Hematopoietic multipotent progenitor cell treated with erythropoietin and hydrocortisone succinate and interleukin-3 and kit ligand, for 6 days (in vitro differentiated cells): ENCODE measurements at regions not wholly inside any gene's neighbourhood (a gene's known extent, or its start where the extent isn't known, plus 50 kb on each side); places are given as distances from the start of the nearest gene placed in this dataset.
"Not testable (repeated sequence)": the region's sequence is repeated elsewhere in the genome, so short reads cannot be mapped to it uniquely, and the experiment has no call there.

Source experiments
- DNase-seq: peaks from one replicate; pipeline ENCODE4 v3.0.0-alpha.2; 2015

- peak; percentile 2 for DNase-seq
Observed at GRCh38 chr21:10270211-10270610, 251.2 kb upstream of the TPTE start.

- DNase-seq, result not testable (repeated sequence)
Observed at GRCh38 chr21:10271666-10272207, 249.6 kb upstream of the TPTE start.

- peak; percentile 1 for DNase-seq
Observed at GRCh38 chr21:10272216-10272615, 249.2 kb upstream of the TPTE start.

DNA sequence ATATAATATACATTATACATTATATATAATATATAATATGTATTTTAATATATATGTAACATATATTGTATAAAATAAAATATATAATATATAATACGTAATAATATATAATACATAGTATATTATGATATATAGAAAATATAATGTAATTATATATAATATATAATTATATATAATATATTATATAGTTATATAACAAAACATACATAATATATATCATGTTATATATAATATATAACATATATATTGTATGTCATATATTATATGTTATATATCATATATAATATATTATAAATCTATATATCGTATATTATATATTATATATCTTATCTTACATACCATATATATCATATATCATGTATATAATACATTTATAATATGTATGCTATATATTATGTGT, 248.2 kb upstream of the TPTE start:
- no peak for DNase-seq

DNA sequence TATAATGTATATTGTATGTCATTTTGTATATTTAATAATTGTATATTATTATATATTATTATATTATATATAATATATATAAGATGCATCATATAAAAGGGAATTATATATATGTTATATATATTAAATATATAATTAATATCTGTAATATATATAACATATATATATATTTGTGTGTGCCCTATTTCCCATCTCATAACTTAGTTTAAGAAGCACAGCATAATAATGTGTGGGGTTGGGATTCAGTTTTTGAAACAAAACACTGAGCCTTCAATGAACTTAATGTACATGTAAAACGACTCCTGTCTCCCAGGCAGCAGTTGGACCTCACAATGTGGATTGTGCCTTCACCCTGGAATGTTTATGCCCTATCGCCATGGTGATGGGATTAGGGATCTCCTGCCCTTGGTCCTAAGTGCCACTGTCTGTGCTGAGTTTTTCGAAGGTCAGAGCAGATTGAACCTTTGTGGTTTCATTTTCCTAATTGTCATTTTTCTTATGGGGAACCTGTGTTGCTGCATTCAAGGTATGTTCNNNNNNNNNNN, 247.5 kb upstream of the TPTE start:
- DNase-seq, result peak; percentile 1
